Colon (tissue), 2 donors: ENCODE measurements at regions not wholly inside any gene's neighbourhood (a gene's known extent, or its start where the extent isn't known, plus 50 kb on each side); places are given as distances from the start of the nearest gene placed in this dataset.
A peak's percentile ranks its signal among the peaks of the same experiment; 100 is the strongest.
"Not testable (repeated sequence)": the region's sequence is repeated elsewhere in the genome, so short reads cannot be mapped to it uniquely, and the experiment has no call there.

ENCODE experiments used
- FAIRE-seq: peaks from 2 replicates; lab custom pipeline; 2012; peaks lifted over from hg19 to GRCh38; lab: Jason Lieb, UNC
- donor health status: control.
- donor health status: control.

GRCh38 chr2:194100201-194100600, 1556.8 kb upstream of the SLC39A10 start:
- FAIRE-seq, result no peak

- no peak for FAIRE-seq
These were observed 1560.6 kb upstream of the SLC39A10 start for GRCh38 chr2:194096402-194096801.

DNA sequence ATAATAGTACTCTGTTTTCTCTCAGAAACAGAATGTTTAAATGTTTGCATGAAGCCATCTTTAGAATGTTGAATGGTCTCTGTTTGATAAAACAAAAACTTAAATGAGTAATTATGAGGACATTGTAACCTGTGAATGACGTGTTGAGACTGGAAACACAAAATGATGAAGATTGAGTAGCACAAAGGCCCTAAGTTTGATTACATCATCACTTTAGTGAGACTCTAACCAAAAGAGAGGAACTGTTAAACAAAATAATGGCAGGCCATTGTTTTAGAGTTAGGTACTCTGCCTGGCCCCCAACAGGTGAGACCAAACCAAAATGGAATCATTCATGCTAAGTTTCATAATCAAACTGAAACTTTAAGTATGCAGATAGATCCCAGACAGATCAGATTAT, 1561.7 kb upstream of the SLC39A10 start:
- no peak for FAIRE-seq

- no peak for FAIRE-seq
These were observed 1566.6 kb upstream of the SLC39A10 start for GRCh38 chr2:194090251-194090905.

DNA sequence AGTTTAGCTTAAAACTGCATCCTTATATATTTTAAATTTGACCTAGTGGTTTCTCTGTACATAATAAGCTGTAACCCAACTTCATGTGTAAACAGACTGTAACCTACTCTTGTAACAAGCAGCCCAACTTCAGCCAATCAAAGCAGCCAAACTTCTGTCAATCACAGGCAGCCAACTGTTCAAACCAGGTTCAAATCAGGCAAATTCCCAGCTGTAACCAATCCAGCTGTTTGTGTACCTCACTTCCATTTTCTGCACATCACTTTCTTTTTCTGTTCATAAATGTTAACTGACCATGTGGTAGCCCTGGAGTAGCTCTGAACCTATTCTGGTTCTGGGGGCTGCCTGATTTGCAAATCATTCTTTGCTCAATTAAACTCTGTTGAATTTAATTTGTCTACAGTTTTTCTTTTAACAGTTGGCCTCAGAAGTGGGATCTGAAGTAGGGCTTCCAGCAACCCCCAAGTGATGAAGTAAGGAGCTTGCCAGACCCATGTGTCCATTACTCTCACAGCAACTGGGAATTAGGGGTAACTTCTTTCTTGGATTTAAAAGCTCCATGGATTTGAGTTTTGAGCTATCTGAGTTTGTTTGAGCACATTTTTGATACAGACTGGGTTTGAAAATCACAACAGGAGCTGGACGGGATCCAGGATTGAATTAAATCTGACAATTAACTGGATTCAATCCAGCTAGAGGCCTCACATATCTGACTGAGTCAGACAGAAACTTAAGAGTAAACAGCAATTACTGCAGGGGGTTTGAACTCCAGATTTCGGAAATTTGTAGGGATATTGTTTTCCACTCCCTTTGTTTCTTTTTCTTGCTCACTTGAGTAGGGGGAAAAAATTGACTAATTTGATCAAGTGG, 1569.7 kb upstream of the SLC39A10 start:
- FAIRE-seq, result no peak

DNA sequence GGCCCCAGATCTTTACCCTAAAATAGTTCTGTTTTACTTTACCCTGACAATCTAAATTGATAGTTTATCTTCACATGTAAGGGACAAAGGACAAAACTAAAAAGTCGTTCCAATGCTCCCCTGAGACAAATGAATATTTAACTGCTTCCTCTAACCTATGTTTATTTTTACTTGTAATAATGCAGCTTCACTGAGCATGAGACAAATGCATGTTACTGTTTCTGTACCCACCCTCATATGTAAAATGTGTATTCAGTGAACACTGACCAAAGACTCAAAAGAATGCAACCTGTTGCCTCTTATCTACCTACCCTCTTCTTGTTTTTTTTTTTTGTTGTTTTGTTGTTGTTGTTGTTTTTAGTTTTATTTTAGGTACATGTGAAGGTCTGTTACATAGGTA, 1570.9 kb upstream of the SLC39A10 start:
- no peak for FAIRE-seq

GRCh38 chr2:194079989-194080388, 1577.0 kb upstream of the SLC39A10 start:
- FAIRE-seq, result peak; percentile 83

DNA sequence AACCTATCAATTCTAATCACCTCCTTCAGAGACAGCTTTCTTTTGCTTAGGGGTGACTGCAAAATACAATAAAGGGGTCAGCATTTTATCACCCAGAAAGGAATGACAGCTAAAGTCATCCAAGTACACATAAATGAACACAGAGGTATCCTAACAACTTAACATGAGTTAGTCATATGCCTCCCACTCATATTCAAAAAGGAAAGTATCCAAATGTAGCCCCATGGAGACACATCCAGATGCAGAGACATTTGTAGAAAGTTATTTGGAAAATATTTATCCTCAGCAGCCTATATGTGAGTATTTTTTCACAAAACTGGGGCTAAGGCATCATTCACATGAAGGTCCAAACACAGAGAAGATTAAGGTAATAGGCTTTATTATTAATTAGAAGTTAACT, 1579.7 kb upstream of the SLC39A10 start:
- no peak for FAIRE-seq

DNA sequence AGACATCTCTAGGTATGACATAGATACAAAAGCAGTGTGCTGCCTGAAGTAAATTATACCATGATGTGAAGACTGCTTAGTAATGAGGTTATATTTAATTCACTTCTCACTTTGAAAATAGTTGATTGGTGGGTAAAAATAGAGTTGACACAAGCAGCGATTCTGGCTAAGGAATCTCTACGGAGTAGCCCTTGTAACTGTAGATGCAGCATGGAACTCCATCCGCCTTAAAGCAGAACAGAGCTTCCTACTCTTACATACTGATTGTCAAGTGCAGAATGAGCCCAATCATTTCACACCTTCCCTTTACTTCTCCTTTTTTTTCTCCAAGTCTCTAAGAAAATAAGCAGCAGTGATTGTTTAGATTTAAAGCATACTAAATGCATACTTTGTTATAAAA, 1594.6 kb upstream of the SLC39A10 start:
- no peak for FAIRE-seq

GRCh38 chr2:194060269-194060668, 1596.8 kb upstream of the SLC39A10 start:
- no peak for FAIRE-seq

GRCh38 chr2:194054313-194054712, 1602.7 kb upstream of the SLC39A10 start:
- FAIRE-seq, result no peak

GRCh38 chr2:194044321-194044720, 1612.7 kb upstream of the SLC39A10 start:
- no peak for FAIRE-seq

- FAIRE-seq, result not testable (repeated sequence)
These were observed 1635.9 kb upstream of the SLC39A10 start for GRCh38 chr2:194021130-194021529.

DNA sequence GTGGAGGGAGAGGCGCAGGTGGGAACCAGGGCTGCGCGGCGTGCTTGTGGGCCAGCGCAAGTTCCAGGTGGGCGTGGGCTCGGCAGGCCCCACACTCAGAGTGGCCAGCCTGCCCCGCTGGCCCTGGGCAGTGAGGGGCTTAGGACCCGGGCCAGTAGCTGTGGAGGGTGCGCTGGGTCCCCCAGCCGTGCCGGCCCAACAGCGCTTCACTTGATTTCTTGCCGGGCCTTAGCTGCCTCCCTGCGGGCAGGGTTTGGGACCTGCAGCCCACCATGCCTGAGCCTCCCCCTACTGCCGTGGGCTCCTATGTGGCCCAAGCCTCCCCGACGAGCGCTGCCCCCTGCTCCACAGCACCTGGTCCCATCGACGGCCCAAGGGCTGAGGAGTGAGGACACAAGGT, 1636.9 kb upstream of the SLC39A10 start:
- FAIRE-seq, result no peak

- no peak for FAIRE-seq
These were observed 1641.3 kb upstream of the SLC39A10 start for GRCh38 chr2:194015751-194016150.

GRCh38 chr2:194014639-194015038, 1642.4 kb upstream of the SLC39A10 start:
- no peak for FAIRE-seq

DNA sequence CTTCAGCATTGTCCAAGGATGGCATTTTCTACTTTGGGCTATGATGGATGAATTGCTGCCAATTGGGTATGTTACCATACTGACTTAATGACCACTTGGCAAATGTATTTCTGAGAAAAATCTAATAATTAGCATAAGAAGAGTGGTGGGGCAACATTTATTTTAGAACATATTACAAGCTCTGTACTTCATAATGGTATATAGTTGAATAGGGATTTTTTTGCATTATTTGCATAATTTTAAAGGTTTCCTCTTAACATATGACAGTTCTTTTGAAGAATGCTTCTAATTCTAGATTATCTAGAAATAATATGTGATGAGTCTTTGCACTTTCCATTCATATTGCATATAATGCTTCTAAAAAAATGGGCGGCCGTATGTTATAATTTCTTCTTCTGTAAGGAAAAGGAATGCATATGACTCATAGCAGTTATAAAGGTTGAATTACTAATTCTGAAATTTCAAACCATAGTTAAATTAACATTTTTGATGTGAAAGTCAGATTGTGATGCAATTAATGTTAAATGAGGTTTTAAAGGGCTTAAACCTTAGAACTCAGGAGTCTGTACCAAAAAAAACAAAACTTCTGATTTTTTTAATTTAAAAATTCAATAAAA, 1652.3 kb upstream of the SLC39A10 start:
- FAIRE-seq, result no peak

DNA sequence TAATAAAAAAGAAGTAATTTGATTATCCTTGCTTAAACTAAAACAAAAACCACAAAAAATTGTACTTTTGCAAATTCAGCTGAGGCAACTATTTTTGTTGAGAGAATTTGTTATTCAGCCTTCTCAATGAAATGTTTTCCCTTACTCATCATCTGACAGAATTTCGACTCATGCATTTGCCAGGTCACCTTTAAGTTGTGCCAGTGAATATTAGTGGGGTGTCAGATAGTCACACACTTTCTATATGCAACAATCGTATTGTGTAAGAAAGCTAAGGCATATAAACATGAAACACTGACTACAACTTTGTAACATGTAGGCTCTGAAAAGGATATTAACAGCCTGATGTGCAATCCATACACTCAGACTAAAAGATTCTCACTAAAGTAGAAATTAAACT, 1653.1 kb upstream of the SLC39A10 start:
- FAIRE-seq, result no peak

GRCh38 chr2:194002699-194003368, 1654.2 kb upstream of the SLC39A10 start:
- no peak for FAIRE-seq

DNA sequence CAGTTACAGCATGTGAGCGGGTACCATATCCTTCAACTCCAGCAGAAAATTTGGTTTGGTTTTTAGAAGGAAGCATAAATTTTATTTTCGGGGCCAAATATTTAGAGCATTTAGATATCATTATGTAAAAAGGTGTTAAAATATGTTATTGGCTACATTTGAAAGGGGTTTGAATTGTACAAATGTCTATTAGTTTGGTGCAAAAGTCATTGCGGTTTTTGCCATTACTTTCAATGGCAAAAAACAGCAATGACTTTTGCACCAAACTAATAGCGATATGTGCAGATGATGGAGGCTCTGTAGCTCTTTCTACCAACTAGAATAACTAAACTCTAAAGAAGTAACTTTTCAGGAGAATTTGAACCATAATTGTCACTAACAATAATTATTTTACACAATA, 1666.2 kb upstream of the SLC39A10 start:
- no peak for FAIRE-seq

DNA sequence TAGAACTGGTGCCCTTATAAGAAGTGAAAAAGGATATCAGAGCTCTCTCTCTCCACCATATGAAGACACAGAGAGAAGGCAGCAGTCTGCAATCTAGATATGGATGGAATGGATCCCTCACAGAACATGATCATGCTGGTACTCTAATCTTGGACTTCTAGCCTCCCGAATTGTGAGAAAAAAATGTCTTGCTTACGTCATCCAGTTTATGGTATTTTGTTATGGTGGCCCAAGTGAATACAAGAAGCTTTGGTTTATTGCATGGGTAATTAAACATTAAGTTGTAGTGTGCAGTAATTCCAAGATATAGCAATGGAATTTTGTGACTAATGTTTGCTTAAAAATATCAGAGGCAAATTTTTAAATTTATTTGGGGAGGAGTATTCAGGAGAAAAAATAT, 1667.4 kb upstream of the SLC39A10 start:
- no peak for FAIRE-seq

DNA sequence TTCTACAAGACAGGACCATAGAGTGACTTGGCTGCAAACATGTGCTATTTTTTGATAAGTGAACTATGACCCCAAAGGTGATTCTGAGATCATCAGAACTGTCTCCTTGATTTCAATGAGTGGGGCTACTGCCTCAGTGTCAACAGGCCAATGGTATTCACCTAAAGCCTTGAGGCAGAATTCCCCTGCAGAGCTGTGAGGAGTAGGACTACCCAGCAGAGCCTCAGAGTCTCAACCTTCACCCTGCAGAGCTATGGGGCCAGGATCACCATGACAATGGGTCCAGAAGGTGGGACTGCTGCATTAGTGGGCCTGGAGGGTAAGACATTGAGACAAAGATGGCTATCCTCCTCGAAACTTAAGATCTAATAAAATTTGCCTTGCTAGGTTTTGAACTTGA, 1668.2 kb upstream of the SLC39A10 start:
- no peak for FAIRE-seq

- no peak for FAIRE-seq
These were observed 1671.8 kb upstream of the SLC39A10 start for GRCh38 chr2:193985272-193985671.
